Transverse colon (tissue), 4 donors: ENCODE measurements at regions not wholly inside any gene's neighbourhood (a gene's known extent, or its start where the extent isn't known, plus 50 kb on each side); places are given as distances from the start of the nearest gene placed in this dataset.
"Not testable (repeated sequence)": the region's sequence is repeated elsewhere in the genome, so short reads cannot be mapped to it uniquely, and the experiment has no call there.

Source experiments
- DNase-seq: peaks from one replicate; pipeline ENCODE4 v3.0.0-alpha.2; 2019
- H3K27ac ChIP-seq, 4 donors: fragments of 200-600 bp; sonication (generic); 2 replicates each; pipeline ENCODE4 v1.5.1; 2016 to 2018; ENCODE audit warnings: inconsistent platforms in 4 of 4
- H3K27me3 ChIP-seq: fragments of 200-600 bp; sonication (generic); 2 replicates; pipeline ENCODE4 v1.5.1; 2017; ENCODE audit warnings: inconsistent platforms
- H3K36me3 ChIP-seq, 4 donors: fragments of 200-600 bp; sonication (generic); 2 replicates each; pipeline ENCODE4 v1.5.1; 2017 to 2019; ENCODE audit warnings: inconsistent platforms in 4 of 4
- H3K4me1 ChIP-seq, 4 donors: fragments of 200-600 bp; sonication (generic); 2 replicates each; pipeline ENCODE4 v1.5.1; 2017 to 2020; ENCODE audit warnings: inconsistent platforms in 4 of 4
- H3K4me3 ChIP-seq, 4 donors: fragments of 200-600 bp; sonication (generic); 1 replicate in 1 of 4; 2 replicates in 3 of 4; pipeline versions ENCODE4 v1.5.1 to v1.6.1; 2017 to 2019; ENCODE audit warnings: inconsistent platforms in 4 of 4
- H3K9me3 ChIP-seq, 2 donors: fragments of 200-600 bp; sonication (generic); 2 replicates each; pipeline ENCODE4 v1.5.1; 2017 to 2019; ENCODE audit warnings: inconsistent platforms in 2 of 2
- WGBS, 2 donors: methylation state at CpG; one replicate each; pipeline ENCODE4 v1.1.5; 2018; ENCODE audit warnings: low coverage in 1 of 2; 5-methylcytosine and 5-hydroxymethylcytosine counted together
- in situ Hi-C, 4 donors: fragments of 200-750 bp; cut with MboI; loops; one replicate each; pipeline versions ENCODE4 v1.15.0 to v1.15.1; 2017; ENCODE audit warnings: low sequenced_read_pairs in 3 of 4, low pct_ligation_motif_present in 1 of 4, low pct_unique_long_range_greater_than_20kb in 1 of 4
- intact Hi-C: fragments of 100-400 bp; cut with DNase I; formaldehyde crosslinking; loops from one replicate; pipeline ENCODE4 v1.15.1; 2023; ENCODE audit warnings: low total_unique reads
- TF ChIP-seq, protein P1 (sequence below), 5 experiments: fragments of 200-600 bp in 3 of 5; fragments of 450-650 bp in 2 of 5; sonication (generic) in 3 of 5; IDR thresholded peaks; 1 replicate in 2 of 5; 2 replicates in 3 of 5; pipeline ENCODE4 v1.5.1; 2016 to 2017; ENCODE audit warnings: antibody characterized with exemption in 5 of 5, inconsistent platforms in 3 of 5, mild to moderate bottlenecking in 2 of 5, moderate library complexity in 1 of 5

DNA sequence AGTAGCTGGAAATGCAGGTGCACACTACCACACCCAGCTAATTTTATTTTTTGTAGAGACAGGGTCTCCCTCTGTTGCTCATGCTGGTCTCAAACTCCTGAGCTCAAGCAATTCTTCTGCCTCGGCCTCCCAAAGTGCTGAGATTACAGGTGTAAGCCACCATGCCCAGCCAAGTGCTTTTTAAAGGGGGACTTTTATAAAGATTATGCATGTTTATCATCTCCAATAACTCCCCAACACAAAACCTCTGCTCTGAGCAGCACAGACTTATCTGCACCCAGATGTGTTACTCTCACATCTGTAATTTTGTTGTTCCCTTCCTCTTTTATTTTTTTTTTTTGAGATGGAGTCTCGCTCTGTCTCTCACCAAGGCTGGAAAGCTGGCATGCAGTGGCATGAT, 108.6 kb downstream of the TRIM69 start:
- H3K4me1 ChIP-seq, intact Hi-C loops, H3K9me3 ChIP-seq, H3K4me3 ChIP-seq, H3K27ac ChIP-seq, DNase-seq, in situ Hi-C loops, H3K36me3 ChIP-seq, H3K27me3 ChIP-seq: not testable (repeated sequence)
- WGBS, 2 donors, result 93 to 100% methylated on average over 1 to 2 of the region's 2 CpGs

DNA sequence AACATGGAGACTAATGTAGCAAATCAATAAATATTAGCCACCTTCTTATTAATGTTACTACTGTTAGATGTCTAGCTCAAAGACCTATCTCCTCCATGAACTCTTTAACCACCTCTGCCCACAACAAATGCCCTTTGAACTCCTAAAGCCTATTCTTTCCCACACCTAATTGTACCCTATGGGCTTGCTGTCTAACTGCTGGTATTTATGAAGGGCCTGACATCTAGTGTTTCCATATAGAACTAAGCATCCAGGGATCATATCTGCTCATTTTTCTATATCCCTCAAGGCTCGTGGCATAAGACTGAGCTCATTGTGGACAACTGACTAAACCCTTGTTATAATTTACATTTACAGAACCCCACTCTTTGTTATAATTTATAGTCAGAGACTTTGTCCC, 109.8 kb downstream of the TRIM69 start:
- H3K9me3 ChIP-seq, H3K4me3 ChIP-seq, H3K27me3 ChIP-seq, H3K36me3 ChIP-seq, DNase-seq, H3K27ac ChIP-seq, in situ Hi-C loops, H3K4me1 ChIP-seq, intact Hi-C loops: not testable (repeated sequence)
- no CpG with 5 or more reads among the region's 1 CpG for WGBS, 2 donors

DNA sequence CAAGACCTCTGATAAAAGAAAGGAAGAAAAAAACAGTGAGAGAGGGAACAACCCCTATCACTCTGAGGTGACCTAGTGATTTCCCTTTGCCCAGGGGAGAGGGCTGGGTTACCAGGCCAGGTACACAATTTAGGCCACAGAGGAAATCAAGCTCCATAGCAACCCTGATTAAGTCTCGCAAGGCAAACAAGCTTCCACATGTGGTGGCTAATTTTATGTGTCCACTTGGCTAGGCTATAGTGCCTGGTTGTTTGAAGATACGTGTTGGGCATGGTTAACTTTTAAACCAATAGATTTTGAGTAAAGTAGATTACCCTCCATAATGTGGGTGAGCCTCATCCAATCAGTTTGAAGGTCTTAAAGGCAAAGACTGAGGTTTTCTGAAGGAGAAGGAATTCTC, 108.9 kb upstream of the TERB2 start:
- H3K27ac ChIP-seq, in situ Hi-C loops, H3K27me3 ChIP-seq, DNase-seq, intact Hi-C loops, H3K9me3 ChIP-seq, H3K36me3 ChIP-seq, H3K4me1 ChIP-seq, H3K4me3 ChIP-seq: not testable (repeated sequence)
- 82% methylated on average over 1 of the region's 2 CpGs; no CpG with 5 or more reads in 1 of the 2 donors for WGBS, 2 donors

DNA sequence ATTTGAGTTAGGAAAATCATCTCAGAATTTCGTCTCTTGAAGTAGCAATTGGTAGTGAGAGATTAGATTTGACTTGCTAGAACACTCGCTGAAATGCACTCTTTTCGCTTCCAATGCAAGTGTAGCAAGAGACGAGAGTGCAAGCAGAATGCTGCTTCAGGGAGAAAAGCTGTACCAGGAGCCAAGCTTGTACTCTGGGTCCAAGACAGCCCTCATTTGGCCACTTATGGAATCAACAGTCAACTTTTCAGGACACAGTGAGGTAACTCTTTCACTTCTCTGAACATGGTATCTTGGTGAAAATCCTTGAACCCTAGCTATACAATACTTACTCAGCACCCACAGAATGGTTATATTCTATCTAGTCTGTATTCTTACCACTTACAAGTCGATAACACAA, 107.6 kb upstream of the TERB2 start:
- WGBS, 2 donors, result 57 to 82% methylated on average over 1 to 5 of the region's 5 CpGs
- H3K4me1 ChIP-seq, H3K36me3 ChIP-seq, in situ Hi-C loops, DNase-seq, H3K27ac ChIP-seq, intact Hi-C loops, H3K9me3 ChIP-seq, H3K4me3 ChIP-seq, H3K27me3 ChIP-seq: not testable (repeated sequence)

DNA sequence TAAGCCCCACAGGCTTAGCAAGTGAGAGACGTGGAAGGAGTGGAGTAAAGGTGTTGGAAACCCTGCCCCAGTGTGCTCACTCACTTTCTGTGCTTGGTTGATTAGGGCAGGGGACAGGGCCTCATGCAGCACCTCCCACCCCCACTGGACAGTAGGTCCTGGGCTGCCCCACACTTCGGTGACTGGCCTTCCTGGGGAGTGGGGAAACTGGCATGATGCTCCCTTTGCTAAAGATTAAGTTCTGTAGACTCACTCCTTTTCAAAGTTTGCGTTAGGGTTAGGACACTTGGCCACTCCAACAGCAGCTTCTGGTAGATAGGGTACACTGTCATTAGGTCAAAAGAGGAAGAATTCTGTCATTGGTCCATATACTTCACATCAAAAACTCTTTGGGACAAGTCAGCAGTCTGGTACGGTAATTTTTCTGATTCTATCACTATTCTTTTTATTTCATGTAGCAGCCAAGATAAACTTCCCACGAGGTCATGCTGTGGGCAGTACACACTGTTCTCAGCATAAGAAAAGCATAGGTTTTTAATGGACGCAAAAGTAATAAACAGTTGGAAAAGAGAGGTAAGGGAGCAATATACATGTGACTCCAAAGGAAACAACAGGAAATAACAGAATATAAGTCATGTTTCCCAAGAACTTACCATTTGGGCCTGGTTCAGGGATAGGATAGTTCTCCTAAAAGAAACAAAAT, 106.6 kb upstream of the TERB2 start:
- H3K36me3 ChIP-seq, H3K4me1 ChIP-seq: not testable (repeated sequence)

DNA sequence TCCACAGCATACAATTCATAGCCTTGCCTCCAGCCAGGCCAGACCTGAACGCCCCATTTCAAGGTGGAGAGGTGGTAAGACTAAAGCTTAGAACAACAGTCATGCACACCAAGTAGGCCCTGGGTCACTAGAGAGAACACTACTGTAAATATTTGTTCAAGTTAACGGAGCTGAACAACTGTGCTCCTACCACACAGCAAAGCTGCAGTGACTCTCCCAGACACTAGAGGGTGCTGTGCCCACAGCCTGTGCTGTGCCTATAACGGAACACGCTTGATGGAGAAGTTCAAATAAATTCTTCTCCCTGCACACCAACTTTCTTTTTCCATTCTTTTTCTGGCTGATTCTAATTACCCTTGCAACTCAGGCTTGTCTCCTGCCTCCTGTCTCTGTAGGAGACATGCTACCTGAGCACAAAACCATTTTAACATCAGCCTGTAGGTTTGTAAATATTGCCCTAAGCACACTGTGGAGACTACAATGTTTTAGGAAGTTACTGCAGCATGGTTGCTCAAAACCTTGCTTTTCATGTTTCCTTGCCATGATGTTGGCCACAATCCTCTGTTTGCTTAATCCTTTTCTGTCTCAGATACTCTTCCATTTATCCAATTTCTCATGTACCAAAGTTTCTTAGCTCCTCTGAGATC, 103.1 kb upstream of the TERB2 start:
- H3K4me1 ChIP-seq, H3K27ac ChIP-seq, H3K27me3 ChIP-seq, H3K4me3 ChIP-seq, intact Hi-C loops, H3K9me3 ChIP-seq, H3K36me3 ChIP-seq: not testable (repeated sequence)
- TF ChIP-seq, protein P1, sequence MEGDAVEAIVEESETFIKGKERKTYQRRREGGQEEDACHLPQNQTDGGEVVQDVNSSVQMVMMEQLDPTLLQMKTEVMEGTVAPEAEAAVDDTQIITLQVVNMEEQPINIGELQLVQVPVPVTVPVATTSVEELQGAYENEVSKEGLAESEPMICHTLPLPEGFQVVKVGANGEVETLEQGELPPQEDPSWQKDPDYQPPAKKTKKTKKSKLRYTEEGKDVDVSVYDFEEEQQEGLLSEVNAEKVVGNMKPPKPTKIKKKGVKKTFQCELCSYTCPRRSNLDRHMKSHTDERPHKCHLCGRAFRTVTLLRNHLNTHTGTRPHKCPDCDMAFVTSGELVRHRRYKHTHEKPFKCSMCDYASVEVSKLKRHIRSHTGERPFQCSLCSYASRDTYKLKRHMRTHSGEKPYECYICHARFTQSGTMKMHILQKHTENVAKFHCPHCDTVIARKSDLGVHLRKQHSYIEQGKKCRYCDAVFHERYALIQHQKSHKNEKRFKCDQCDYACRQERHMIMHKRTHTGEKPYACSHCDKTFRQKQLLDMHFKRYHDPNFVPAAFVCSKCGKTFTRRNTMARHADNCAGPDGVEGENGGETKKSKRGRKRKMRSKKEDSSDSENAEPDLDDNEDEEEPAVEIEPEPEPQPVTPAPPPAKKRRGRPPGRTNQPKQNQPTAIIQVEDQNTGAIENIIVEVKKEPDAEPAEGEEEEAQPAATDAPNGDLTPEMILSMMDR (IDR thresholded peaks at IDR 0.05), result peak; percentile 56 to 91 (median 80)
- in situ Hi-C loops, result loop anchor here in 1 of 4 donors (25.0 kb wide), 1 partner anchor 184 kb away; no protein-coding TSS in a partner anchor
- 20 to 28% methylated on average over 1 to 4 of the region's 4 CpGs for WGBS, 2 donors
- peak; percentile 61 for DNase-seq

More for the DNA sequence above, 106.6 kb upstream of the TERB2 start:
- H3K27me3 ChIP-seq, H3K9me3 ChIP-seq, H3K27ac ChIP-seq, H3K4me3 ChIP-seq, intact Hi-C loops, DNase-seq: not testable (repeated sequence)
- WGBS, 2 donors, result 72 to 74% methylated on average over 6 of the region's 6 CpGs
- in situ Hi-C loops, result loop anchor here in 1 of 4 donors (25.0 kb wide), 1 partner anchor 187 kb away; no protein-coding TSS in a partner anchor

DNA sequence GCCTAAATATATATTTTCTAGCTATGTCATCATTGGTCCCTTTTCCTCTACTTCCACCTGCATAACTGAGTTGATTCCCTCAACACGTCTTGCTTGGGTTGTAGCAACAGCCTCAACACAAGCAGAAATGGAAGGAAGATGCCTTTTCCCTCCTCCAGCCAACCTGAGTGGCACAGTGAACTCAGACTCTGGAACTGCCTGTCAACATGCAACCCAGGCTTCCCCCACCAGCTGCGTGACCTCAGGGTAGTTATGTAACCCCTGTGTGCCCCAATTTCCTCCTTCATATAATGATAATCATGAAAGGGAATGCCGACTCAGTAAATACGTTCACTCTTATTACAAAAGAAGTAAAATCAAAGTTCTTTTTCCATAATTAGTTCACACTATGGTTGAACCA, 101.8 kb upstream of the TERB2 start:
- H3K36me3 ChIP-seq, DNase-seq, intact Hi-C loops, H3K27ac ChIP-seq, H3K4me3 ChIP-seq, H3K9me3 ChIP-seq, H3K27me3 ChIP-seq, H3K4me1 ChIP-seq: not testable (repeated sequence)
- in situ Hi-C loops, result loop anchor here in 1 of 4 donors (25.0 kb wide), 1 partner anchor 183 kb away; no protein-coding TSS in a partner anchor
- 58% methylated on average over 4 of the region's 4 CpGs; no CpG with 5 or more reads in 1 of the 2 donors for WGBS, 2 donors

DNA sequence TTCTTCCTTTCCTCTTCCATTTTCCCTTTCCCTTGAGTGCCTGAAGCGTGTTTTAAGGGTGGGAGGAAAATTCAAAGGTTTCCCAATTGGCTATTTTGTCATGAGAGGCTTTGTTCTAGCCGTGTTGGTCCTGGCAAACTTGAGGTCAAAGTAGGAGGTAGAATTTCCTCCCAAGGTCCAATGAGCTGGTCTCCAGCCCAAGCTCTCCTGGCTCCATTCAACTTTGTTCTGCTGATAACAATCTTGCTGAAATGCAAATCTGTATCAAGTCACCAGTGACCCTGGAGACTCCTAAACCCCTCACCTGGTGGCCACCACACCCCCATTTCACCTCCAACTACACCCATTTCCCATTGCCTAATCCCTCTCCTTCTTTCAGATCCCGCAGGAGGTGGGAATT, 100.2 kb upstream of the TERB2 start:
- H3K9me3 ChIP-seq, DNase-seq, H3K27me3 ChIP-seq, H3K4me1 ChIP-seq, H3K27ac ChIP-seq, H3K36me3 ChIP-seq, intact Hi-C loops, H3K4me3 ChIP-seq: not testable (repeated sequence)
- in situ Hi-C loops, result loop anchor here in 1 of 4 donors (25.0 kb wide), 1 partner anchor 181 kb away; no protein-coding TSS in a partner anchor
- 91% methylated on average over 2 of the region's 3 CpGs; no CpG with 5 or more reads in 1 of the 2 donors for WGBS, 2 donors

DNA sequence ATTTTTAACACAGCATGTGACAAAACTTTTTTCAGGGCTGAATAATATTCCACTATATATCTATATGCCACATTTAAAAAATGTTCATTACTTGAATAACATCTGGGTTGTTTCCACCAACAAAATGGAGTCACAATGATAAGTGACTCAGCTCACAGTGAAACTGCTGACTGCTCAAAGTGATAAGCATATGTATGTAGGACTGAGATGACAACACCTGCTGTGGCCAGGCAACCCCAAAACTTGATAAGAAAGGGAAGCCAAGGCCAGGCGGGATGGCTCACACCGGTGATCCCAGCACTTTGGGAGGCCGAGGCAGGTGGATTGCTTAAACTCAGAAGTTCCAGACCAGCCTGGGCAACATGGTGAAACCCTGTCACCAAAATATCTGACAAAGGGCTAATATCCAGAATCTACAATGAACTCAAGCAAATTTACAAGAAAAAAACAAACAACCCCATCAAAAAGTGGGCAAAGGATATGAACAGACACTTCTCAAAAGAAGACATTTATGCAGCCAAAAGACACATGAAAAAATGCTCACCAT, 99.2 kb upstream of the TERB2 start:
- H3K27ac ChIP-seq, H3K9me3 ChIP-seq, H3K27me3 ChIP-seq, H3K4me3 ChIP-seq, H3K4me1 ChIP-seq, DNase-seq, intact Hi-C loops, H3K36me3 ChIP-seq: not testable (repeated sequence)
- no CpG with 5 or more reads among the region's 3 CpGs for WGBS, 2 donors
- in situ Hi-C loops, result loop anchor here in 1 of 4 donors (25.0 kb wide), 1 partner anchor 180 kb away; no protein-coding TSS in a partner anchor
